ENCODE measurements at regions not wholly inside any gene's neighbourhood (a gene's known extent, or its start where the extent isn't known, plus 50 kb on each side); places are given as distances from the start of the nearest gene placed in this dataset.

DNA sequence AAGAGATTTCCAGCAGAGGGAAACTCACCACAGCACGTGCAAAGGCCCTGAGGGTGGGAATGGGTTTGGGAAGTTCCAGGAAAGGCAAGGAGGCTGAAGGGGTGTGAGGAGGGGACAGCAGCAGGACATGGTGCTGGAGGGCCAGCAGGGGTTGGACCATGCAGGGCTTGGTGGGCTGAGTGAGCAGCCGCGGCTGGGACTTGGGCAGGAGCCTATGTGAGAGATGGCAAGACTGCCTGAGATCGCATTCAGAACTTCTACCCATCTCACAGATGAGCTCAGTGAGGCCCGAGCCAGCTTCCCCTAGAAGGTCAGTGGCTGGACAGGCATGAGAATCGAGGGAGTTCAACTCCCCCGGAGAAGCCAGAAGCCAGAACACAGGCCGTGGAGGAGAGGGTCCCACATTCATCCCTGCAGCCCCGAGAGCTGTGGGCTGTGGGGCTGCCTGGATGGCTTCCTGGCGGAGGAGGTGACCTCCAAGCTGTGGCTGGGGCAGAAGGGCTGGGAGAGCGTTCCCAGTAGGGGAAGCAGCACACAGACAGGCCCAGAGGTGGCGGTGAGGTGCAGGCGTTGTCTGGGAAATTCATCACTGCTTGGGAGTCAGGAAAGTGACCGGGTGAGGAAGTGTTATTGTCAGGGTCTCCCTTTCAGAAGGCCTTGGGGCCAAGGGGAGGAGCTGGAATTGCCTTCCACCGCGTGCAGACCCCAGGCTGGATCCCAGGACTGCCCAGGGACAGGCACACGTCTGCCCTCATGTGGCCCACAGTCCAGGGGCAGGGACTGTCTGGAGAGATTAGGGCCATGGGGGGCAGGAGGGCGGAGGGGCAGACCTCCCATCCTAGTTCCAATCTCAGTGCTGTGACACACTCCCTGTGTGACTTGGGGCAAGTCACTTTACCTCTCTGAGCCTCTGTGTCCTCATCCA is 103.8 kb downstream of the CEBPB start:
- WGBS, 2 donors (ENCODE audit: low coverage in 1 of 2), result 84 to 100% methylated on average over 2 to 17 of the region's 18 CpGs
- no peaks in the 10 kb centered on the region for H3K36me3 ChIP-seq
- in situ Hi-C loops (cut with MboI; ENCODE audit: low pct_ligation_motif_present in 1 of 4, low pct_unique_long_range_greater_than_20kb in 1 of 4, low sequenced_read_pairs in 3 of 4), result loop anchor here in 1 of 4 donors (25.0 kb wide), 1 partner anchor 168 kb away; no protein-coding TSS in a partner anchor
- TF ChIP-seq POLR2AphosphoS5 (IDR thresholded peaks at IDR 0.05) (no peak), POLR2A (IDR thresholded peaks at IDR 0.05) (no peak), EP300 (IDR thresholded peaks at IDR 0.05; ENCODE audit: low read depth) (no peak)
- TF ChIP-seq, protein P1, sequence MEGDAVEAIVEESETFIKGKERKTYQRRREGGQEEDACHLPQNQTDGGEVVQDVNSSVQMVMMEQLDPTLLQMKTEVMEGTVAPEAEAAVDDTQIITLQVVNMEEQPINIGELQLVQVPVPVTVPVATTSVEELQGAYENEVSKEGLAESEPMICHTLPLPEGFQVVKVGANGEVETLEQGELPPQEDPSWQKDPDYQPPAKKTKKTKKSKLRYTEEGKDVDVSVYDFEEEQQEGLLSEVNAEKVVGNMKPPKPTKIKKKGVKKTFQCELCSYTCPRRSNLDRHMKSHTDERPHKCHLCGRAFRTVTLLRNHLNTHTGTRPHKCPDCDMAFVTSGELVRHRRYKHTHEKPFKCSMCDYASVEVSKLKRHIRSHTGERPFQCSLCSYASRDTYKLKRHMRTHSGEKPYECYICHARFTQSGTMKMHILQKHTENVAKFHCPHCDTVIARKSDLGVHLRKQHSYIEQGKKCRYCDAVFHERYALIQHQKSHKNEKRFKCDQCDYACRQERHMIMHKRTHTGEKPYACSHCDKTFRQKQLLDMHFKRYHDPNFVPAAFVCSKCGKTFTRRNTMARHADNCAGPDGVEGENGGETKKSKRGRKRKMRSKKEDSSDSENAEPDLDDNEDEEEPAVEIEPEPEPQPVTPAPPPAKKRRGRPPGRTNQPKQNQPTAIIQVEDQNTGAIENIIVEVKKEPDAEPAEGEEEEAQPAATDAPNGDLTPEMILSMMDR (IDR thresholded peaks at IDR 0.05), result no peak
- no peak for DNase-seq
- H3K4me3 ChIP-seq, result no peak overlapping the region
- intact Hi-C loops (cut with DNase I; ENCODE audit: low total_unique reads), result loop anchor here (5.0 kb wide), 1 partner anchor 102 kb away; the partner anchor contains the start of gene CEBPB
- no peaks in the 10 kb centered on the region for H3K27me3 ChIP-seq
- no peaks in the 10 kb centered on the region for H3K9me3 ChIP-seq
- peak overlapping the region; percentile 65 to 77 (median 74) for H3K27ac ChIP-seq
- H3K4me1 ChIP-seq, result peaks cover 9 to 20% (median 16%) of the 10 kb centered on the region in 4 donors

DNA sequence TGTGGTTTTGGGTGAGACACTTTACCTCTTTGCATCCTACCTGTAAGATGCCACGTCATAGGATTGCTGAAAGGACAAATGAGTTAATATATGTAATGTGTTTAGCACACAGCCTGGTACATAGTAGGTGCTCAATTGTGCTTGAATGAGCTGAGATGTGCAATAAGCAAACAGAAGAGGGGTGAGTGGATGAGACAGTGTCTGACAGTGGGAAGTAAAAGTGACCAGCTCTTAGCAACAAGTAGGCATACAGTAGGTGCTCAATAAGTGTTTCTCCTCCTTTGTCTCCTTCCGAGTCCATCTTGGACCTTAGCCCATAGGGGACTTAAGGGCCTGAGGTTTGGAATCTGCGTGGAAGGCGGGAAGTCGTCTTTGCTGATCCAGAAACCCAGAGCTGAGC is 104.7 kb downstream of the CEBPB start:
- H3K4me3 ChIP-seq, result no peak overlapping the region
- H3K27ac ChIP-seq, result peak overlapping the region in 3 of 4 donors; percentile 57 to 75 (median 65)
- H3K9me3 ChIP-seq, result no peaks in the 10 kb centered on the region
- H3K4me1 ChIP-seq, result peaks cover 9 to 20% (median 16%) of the 10 kb centered on the region in 4 donors
- H3K27me3 ChIP-seq, result no peaks in the 10 kb centered on the region
- 77% methylated on average over 5 of the region's 5 CpGs; no CpG with 5 or more reads in 1 of the 2 donors for WGBS, 2 donors (ENCODE audit: low coverage in 1 of 2)
- in situ Hi-C loops (cut with MboI; ENCODE audit: low pct_ligation_motif_present in 1 of 4, low pct_unique_long_range_greater_than_20kb in 1 of 4, low sequenced_read_pairs in 3 of 4), result loop anchor here in 1 of 4 donors (25.0 kb wide), 1 partner anchor 167 kb away; no protein-coding TSS in a partner anchor
- no peaks in the 10 kb centered on the region for H3K36me3 ChIP-seq
- intact Hi-C loops (cut with DNase I; ENCODE audit: low total_unique reads), result no loop called here
- TF ChIP-seq POLR2A (IDR thresholded peaks at IDR 0.05) (no peak), EP300 (IDR thresholded peaks at IDR 0.05; ENCODE audit: low read depth) (no peak), POLR2AphosphoS5 (IDR thresholded peaks at IDR 0.05) (no peak)
- TF ChIP-seq, protein P1 (IDR thresholded peaks at IDR 0.05), result no peak
- DNase-seq, result no peak

DNA sequence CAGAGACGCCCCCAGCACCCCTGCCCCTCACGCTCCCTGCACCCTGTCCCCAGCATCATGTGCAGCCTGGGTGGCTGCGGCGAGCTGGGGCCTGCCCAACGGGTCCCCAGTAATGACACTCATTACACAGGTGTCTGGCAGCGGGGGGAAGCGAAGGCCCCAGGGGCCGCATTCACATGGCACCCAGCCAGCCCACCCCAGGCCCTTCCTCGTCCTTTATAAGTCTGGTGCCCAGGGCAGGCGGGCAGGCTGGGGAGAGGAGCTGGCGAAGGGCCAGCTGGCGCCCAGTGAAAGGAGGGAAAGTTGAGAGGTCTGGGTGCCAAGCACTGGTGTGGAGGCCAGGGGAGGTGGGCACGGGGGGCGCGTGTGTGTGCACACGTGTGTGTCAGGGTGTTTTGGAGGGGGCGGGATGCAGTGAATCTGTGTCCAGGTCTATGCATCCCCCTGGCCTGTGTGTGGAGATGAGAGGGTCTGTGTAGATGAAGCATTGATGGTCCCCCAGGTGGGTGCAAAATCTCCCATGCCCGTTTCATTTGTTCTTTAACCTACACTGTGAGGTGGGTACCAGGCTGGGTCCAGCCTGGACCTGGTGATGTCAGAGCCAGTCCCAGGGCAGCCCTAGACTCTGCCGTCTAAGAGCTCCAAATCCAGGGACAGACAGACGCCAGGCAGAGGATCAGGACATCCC is 105.3 kb downstream of the CEBPB start:
- TF ChIP-seq POLR2A (IDR thresholded peaks at IDR 0.05), result no peak
- TF ChIP-seq, protein P1 (IDR thresholded peaks at IDR 0.05), result no peak
- TF ChIP-seq POLR2AphosphoS5 (IDR thresholded peaks at IDR 0.05), result no peak
- no peak for TF ChIP-seq EP300 (IDR thresholded peaks at IDR 0.05; ENCODE audit: low read depth)
- 64% methylated on average over 15 of the region's 20 CpGs; no CpG with 5 or more reads in 1 of the 2 donors for WGBS, 2 donors (ENCODE audit: low coverage in 1 of 2)

More for the DNA sequence above, 105.3 kb downstream of the CEBPB start:
- H3K27me3 ChIP-seq, result no peaks in the 10 kb centered on the region
- intact Hi-C loops (cut with DNase I; ENCODE audit: low total_unique reads) (no loop called here), in situ Hi-C loops (cut with MboI; ENCODE audit: low pct_ligation_motif_present in 1 of 4, low pct_unique_long_range_greater_than_20kb in 1 of 4, low sequenced_read_pairs in 3 of 4) (loop anchor here in 1 of 4 donors (25.0 kb wide), 1 partner anchor 166 kb away; no protein-coding TSS in a partner anchor)
- peaks cover 9 to 20% (median 16%) of the 10 kb centered on the region in 4 donors for H3K4me1 ChIP-seq
- DNase-seq, result no peak
- no peak overlapping the region for H3K4me3 ChIP-seq
- peak overlapping the region; percentile 57 to 75 (median 66) for H3K27ac ChIP-seq
- no peaks in the 10 kb centered on the region for H3K36me3 ChIP-seq
- H3K9me3 ChIP-seq, result no peaks in the 10 kb centered on the region
